IPS-NIHi11 (cell line): ENCODE measurements at regions not wholly inside any gene's neighbourhood (a gene's known extent, or its start where the extent isn't known, plus 50 kb on each side); places are given as distances from the start of the nearest gene placed in this dataset.
"Not testable (repeated sequence)": the region's sequence is repeated elsewhere in the genome, so short reads cannot be mapped to it uniquely, and the experiment has no call there.

Experiments used
- DNase-seq: peaks from one replicate; pipeline ENCODE4 v3.0.0; 2012; ENCODE audit warnings: mixed read lengths, low spot score

- not testable (repeated sequence) for DNase-seq
Observed at GRCh38 chr1:91095321-91095720, 73.5 kb upstream of the ZNF644 start.

- no peak for DNase-seq
Observed at GRCh38 chr1:91092503-91092902, 70.7 kb upstream of the ZNF644 start.

- DNase-seq = no peak
Observed at GRCh38 chr1:91091812-91092211, 70.0 kb upstream of the ZNF644 start.

GRCh38 chr1:91080650-91081049 is 58.8 kb upstream of the ZNF644 start:
- DNase-seq = no peak

- no peak for DNase-seq
Observed at GRCh38 chr1:91078859-91079258, 57.0 kb upstream of the ZNF644 start.

- DNase-seq = no peak
Observed at GRCh38 chr1:91076834-91077233, 55.0 kb upstream of the ZNF644 start.

GRCh38 chr1:91075233-91076135 is 53.6 kb upstream of the ZNF644 start:
- no peak for DNase-seq

GRCh38 chr1:91073299-91073698 is 51.5 kb upstream of the ZNF644 start:
- no peak for DNase-seq

GRCh38 chr1:91071838-91072237 is 50.0 kb upstream of the ZNF644 start:
- DNase-seq = no peak
